Hypothalamus (tissue), 51 donors: ENCODE measurements at regions not wholly inside any gene's neighbourhood (a gene's known extent, or its start where the extent isn't known, plus 50 kb on each side); places are given as distances from the start of the nearest gene placed in this dataset.

Experiments
- DNase-seq, 51 donors: peaks; one replicate each; lab custom pipeline; 2025; lab: John Stamatoyannopoulos, UW

- DNase-seq, result no peak
These were observed 86.8 kb downstream of the ZC3H11B start for GRCh38 chr1:219526074-219526473.

DNA sequence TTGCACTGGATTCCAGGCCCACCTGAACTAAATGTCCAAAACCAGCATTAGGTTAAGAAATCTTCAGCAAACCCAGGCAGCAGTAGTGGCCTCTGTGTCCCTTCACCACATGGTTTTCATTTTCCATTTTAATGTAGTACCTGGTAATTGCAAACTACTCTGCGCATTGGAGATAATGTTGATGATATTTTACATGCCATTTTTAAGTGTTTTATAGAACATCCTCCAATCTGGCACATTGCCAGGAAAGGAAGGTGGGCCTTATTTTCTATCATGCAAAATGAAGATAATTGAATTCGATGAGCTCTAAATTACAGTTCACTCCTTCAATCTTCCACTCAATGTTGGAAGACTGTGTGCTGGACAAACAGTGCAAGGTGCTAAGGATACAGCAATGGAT is 89.5 kb downstream of the ZC3H11B start:
- no peak for DNase-seq

DNA sequence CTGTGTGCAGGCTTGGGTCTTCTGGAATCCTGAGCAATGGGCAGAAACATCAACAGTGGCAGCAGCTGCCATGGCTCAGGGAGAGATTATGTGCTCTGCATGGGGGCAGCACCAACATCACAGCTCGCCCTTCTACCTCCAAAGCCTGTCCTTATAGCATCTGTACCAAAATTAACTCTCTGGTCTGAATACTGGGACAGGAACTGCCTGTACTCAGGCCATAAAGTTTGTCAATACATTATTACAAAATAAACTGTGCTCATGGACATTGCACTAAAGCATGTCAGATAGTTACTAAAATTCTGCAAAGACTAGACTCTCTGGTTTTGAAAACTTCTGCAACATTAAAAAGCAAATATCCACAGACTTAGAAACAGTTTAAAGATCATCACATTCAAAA is 91.6 kb downstream of the ZC3H11B start:
- DNase-seq, result no peak

- DNase-seq, result no peak
These were observed 92.7 kb downstream of the ZC3H11B start for GRCh38 chr1:219520241-219520640.

GRCh38 chr1:219518907-219519248 is 94.0 kb downstream of the ZC3H11B start:
- no peak for DNase-seq

- DNase-seq, result no peak
These were observed 94.6 kb downstream of the ZC3H11B start for GRCh38 chr1:219518168-219518906.

GRCh38 chr1:219517031-219517430 is 95.9 kb downstream of the ZC3H11B start:
- no peak for DNase-seq

DNA sequence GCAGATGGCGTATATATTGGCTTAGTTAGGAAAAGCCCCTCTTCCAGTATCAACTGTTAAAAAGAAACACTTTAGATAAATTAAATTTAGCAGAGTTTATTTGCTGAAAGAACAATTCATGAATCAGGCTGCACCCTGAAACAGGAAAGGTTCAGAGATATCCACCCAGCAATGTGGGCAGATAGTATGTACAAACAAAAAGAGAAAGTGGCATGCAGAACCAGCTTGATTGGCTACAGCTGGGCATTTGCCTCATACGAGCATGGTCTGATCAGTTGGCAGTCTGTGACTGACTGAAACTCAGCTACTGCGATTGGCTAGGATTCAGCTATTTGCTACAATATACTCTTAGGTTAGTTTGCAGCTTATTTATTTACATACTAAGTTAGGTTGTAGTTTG is 98.2 kb downstream of the ZC3H11B start:
- no peak for DNase-seq

DNA sequence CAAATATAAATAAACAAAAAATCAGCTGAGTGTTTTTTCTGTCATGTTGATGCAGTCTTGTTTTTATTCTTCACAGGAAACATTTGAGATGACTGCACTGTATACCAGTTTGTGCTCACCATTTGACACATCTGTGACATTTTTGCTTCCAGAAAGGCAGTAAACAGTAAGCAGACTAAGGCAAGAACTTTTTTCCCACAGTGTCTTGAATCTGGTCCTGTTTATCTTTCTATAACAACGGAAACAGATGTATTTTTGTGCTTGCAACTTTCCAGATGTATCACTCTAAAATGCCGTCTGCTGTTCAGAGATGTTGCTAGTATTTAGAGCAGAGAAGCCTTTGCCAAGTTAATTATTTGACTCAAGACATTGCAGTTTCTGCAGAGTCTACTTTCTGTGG is 105.5 kb downstream of the ZC3H11B start:
- no peak for DNase-seq

DNA sequence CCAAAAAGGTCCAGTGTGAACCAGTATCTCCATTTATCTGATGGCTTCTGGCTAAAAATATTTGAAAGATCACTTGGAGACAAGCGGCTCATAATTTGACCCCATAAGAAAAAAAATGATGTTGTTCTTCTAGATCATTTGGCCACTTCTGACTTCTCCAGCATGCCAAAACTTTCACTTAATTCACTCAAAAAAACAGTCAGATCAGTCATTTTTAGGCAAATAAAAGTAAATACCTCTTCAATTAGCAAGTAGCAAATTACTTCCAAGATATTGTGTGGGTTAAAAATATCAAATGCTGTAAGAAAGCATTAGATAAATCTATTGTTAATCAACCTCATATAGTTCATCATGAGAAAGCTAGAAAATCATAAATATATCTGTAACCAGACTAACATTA is 106.0 kb downstream of the ZC3H11B start:
- DNase-seq, result no peak

DNA sequence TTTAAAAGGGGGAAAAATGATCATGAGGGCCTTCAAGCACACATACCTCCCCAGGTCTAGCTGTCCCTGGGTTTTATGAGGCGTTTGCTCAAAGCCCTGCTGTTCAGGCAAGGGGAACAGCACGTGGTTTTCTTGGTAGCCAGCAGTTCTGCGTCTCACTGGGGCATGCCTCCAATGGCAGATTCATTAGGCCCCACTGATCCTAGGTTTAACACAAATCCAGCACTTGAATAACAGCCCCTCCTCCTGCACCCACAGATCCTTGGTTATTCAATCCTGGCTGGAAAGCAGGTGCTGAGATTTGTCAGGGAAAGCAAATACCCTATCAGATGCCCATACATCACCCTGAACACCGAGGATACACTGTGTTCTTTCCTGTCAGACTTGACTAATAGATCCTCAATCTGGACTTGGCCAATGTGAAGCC is 106.4 kb downstream of the ZC3H11B start:
- no peak for DNase-seq

DNA sequence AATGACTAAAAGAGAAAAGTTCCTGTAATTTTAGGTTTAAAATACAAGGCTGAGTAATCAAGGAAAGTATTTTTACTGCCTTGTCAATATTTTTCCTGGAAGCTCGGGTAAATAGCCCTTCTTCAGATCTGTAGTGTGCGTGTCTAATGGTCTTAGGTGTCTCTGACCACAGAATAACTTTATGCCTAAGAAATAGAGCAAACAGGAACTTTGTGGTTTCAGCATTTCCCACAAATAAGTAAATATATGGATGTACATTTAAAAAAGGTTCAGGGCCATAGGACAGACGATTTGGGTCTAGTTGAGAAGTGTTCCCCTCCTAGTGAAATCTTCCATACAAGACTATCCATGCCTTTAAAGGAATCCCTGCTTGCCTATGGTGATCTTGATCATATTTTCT is 107.0 kb downstream of the ZC3H11B start:
- DNase-seq, result no peak

GRCh38 chr1:219503604-219504003 is 109.3 kb downstream of the ZC3H11B start:
- no peak for DNase-seq

DNA sequence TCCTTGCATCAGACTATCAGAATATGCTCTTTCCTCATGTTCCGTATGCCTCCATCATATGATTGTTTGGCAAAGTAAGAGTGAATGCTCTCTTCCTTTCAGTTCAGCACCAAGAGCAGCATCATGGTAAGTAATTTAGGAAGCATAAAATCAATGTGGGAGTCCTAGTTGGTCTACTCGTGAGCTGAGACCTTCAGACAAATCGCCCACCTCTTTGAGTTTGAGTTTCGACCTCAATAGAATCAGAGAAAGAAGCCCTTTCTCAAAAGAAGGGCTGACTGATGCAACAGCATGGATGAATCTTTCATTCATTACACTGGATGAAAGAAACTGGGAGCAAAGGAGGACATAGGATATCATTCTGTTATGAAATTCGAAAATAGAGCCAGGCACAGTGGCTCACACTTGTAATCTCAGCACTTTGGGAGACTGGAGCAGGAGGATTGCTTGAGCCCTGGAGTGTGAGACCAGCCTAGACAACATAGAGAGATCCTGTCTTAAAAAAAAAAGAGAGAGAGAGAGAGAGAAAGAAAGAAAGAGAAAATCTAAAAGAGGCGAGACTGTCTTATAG is 112.5 kb downstream of the ZC3H11B start:
- no peak for DNase-seq

DNA sequence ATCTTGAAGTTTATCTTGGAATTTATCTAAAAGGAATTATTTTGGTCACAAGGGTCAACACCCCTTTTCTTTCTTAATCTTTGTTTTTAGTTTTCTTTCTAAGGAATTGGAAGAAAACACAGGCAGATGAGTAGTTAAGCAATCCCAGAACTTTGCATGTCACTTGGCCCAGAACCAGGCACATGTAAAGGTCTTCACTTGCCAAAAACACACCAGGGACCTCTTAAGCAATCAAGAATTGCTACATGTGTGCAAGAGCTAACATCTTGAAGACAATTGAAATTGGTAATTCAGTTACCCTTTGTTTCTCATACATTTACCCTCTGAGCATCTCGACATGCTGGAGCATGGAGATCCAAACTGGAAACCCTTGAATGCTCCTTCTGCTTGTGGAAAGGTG is 114.2 kb downstream of the ZC3H11B start:
- no peak for DNase-seq

DNA sequence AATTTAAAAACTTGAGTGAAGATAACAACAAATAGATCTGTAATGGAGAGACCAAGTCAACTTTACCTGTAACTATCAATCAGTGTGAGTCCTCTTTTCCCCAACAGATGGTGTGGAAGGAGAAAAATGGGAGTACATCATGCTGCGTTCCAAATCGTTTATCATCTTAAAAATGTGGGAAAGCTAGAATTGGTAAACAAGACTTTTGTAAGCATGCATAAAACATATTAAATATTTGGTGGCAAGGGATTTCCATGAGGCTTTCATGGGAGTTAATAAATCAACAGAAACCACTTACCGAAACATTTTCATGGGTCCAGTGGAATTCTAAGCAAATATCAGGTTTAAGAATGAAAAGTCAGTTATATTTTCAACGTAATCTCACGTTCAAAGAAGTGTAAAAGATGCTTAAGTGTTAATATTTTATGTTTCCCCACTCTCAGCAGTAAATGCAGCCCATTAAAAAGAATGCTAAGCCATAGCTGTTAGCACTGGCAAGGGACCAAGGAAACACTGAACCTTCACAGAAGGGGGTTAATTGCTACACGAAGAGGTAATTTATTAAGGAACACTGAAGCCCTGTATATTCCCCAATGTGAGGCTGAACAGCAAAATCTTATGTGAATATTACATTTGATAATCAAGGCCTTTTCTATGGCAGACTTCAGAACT is 117.0 kb downstream of the ZC3H11B start:
- DNase-seq, result no peak

DNA sequence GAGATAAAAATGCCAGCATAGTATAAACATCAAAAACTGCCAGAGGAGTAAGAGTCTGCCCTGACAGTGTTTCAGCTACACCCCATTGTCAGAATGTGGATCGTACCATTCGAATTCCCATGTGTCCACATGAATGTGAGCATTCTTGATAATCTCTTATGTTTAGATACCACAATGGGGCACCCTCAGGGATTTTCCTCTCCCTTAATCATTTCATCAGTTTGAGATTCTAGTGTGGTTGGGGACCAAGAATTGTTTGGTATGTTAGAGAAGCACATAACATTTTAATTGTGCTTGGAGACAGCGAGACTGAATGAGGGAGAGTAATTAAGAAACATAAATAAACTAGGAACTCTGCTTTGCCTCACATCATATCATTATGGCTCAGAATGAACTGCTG is 120.2 kb downstream of the ZC3H11B start:
- no peak for DNase-seq

DNA sequence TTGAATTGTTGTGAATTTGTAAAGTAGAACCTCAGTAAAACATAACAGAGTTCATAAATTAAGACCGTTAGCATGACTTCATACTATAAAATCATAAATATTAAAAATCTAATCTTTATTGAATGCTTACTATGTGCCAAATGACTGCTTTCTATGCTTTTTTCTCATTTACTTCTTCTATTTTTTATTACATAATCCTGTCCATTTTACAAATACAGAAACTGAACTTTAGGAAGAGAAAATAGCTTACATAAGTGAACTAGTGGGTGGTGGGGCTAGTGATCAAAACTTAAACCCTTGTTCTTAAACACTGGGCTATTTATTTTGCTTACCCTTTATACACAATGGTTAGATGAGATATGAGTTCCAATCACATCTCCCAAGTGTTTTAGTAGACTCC is 122.3 kb downstream of the ZC3H11B start:
- no peak for DNase-seq

- DNase-seq, result no peak
These were observed 123.3 kb downstream of the ZC3H11B start for GRCh38 chr1:219489636-219490035.

- no peak for DNase-seq
These were observed 124.6 kb downstream of the ZC3H11B start for GRCh38 chr1:219488275-219488674.

DNA sequence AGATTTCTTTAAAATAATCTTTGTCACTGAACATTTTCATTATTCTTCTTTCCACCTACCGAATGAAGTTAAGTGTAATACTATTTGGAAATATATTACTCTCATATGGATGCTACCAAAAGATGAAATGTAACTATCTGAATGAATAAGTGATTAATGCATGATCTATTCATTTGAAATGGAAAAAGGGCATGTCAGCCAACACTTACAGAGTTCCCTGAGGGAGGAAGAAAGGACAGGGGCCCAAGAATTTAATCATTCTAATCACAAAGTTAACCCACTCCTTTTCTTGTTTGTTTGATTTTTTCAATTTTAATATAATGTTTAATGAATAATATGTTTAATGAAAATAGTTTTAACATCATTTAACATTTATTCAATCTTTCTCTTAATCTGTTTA is 129.4 kb downstream of the ZC3H11B start:
- DNase-seq, result no peak

GRCh38 chr1:219480011-219480410 is 132.9 kb downstream of the ZC3H11B start:
- DNase-seq, result no peak
